Renal pelvis (tissue), 1 donor: ENCODE measurements at regions not wholly inside any gene's neighbourhood (a gene's known extent, or its start where the extent isn't known, plus 50 kb on each side); places are given as distances from the start of the nearest gene placed in this dataset.
A peak's percentile ranks its signal among the peaks of the same experiment; 100 is the strongest.

ENCODE experiments used
- DNase-seq: peaks from one replicate; pipeline ENCODE4 v3.0.0-alpha.2; 2013

GRCh38 chr11:10641912-10642697, 51.5 kb downstream of the IRAG1 start:
- DNase-seq = no peak

GRCh38 chr11:10641177-10641911, 52.2 kb downstream of the IRAG1 start:
- no peak for DNase-seq

- DNase-seq = no peak
These were observed 53.2 kb downstream of the IRAG1 start for GRCh38 chr11:10640308-10640707.

- peak; percentile 27 for DNase-seq
These were observed 54.2 kb downstream of the IRAG1 start for GRCh38 chr11:10639350-10639749.

- no peak for DNase-seq
These were observed 55.1 kb downstream of the IRAG1 start for GRCh38 chr11:10638316-10638925.

GRCh38 chr11:10637731-10638151, 55.8 kb downstream of the IRAG1 start:
- DNase-seq = no peak

GRCh38 chr11:10634407-10634806, 59.1 kb downstream of the IRAG1 start:
- no peak for DNase-seq

- DNase-seq = no peak
These were observed 60.3 kb downstream of the IRAG1 start for GRCh38 chr11:10633261-10633660.

GRCh38 chr11:10632483-10632882, 61.1 kb downstream of the IRAG1 start:
- no peak for DNase-seq

- no peak for DNase-seq
These were observed 61.8 kb downstream of the IRAG1 start for GRCh38 chr11:10631761-10632160.

- no peak for DNase-seq
These were observed 61.0 kb upstream of the LYVE1 start for GRCh38 chr11:10629411-10630002.

GRCh38 chr11:10628508-10629236, 60.2 kb upstream of the LYVE1 start:
- DNase-seq = no peak

GRCh38 chr11:10627816-10628215, 59.4 kb upstream of the LYVE1 start:
- no peak for DNase-seq

GRCh38 chr11:10627291-10627690, 58.8 kb upstream of the LYVE1 start:
- no peak for DNase-seq

GRCh38 chr11:10625982-10626311, 57.5 kb upstream of the LYVE1 start:
- no peak for DNase-seq

GRCh38 chr11:10625281-10625981, 57.0 kb upstream of the LYVE1 start:
- DNase-seq = no peak

- DNase-seq = no peak
These were observed 55.6 kb upstream of the LYVE1 start for GRCh38 chr11:10623797-10624761.

GRCh38 chr11:10622957-10623791, 54.7 kb upstream of the LYVE1 start:
- no peak for DNase-seq

GRCh38 chr11:10622108-10622507, 53.6 kb upstream of the LYVE1 start:
- no peak for DNase-seq
